Muscle layer of duodenum (tissue), 2 donors: ENCODE measurements at regions not wholly inside any gene's neighbourhood (a gene's known extent, or its start where the extent isn't known, plus 50 kb on each side); places are given as distances from the start of the nearest gene placed in this dataset.
"Not testable (repeated sequence)": the region's sequence is repeated elsewhere in the genome, so short reads cannot be mapped to it uniquely, and the experiment has no call there.

Experiments
- H3K27ac ChIP-seq: one replicate; pipeline ENCODE4 v1.7.0; 2013; ENCODE audit warnings: mild to moderate bottlenecking, low read length
- H3K27me3 ChIP-seq: one replicate; pipeline ENCODE4 v1.7.0; 2013; ENCODE audit warnings: low read depth, mild to moderate bottlenecking, control low read depth, low read length
- H3K36me3 ChIP-seq, 2 donors: one replicate each; pipeline ENCODE4 v1.7.0; 2013; ENCODE audit warnings: low read length in 2 of 2, control low read depth in 1 of 2, mild to moderate bottlenecking in 1 of 2; ENCODE audit not compliant: insufficient read depth in 2 of 2, control insufficient read depth in 1 of 2
- H3K4me1 ChIP-seq, 2 donors: one replicate each; pipeline ENCODE4 v1.7.0; 2013; ENCODE audit warnings: low read length in 2 of 2, mild to moderate bottlenecking in 2 of 2, control low read depth in 1 of 2, moderate library complexity in 1 of 2; ENCODE audit not compliant: insufficient read depth in 2 of 2, control insufficient read depth in 1 of 2
- H3K4me3 ChIP-seq, 2 donors: one replicate each; pipeline ENCODE4 v1.7.0; 2013; ENCODE audit warnings: low read length in 2 of 2, low read depth in 1 of 2, mild to moderate bottlenecking in 1 of 2
- H3K9me3 ChIP-seq, 2 donors: one replicate each; pipeline ENCODE4 v1.7.0; 2013; ENCODE audit warnings: low read length in 2 of 2, control low read depth in 1 of 2, mild to moderate bottlenecking in 1 of 2; ENCODE audit not compliant: control insufficient read depth in 1 of 2
- donor health status: healthy.

GRCh38 chr10:131579251-131580071 is 267.9 kb upstream of the TCERG1L start:
- Histone ChIP-seq H3K9me3 (no peaks in the 10 kb centered on the region), H3K4me3 (no peak overlapping the region), H3K36me3 (no peaks in the 10 kb centered on the region), H3K27me3 (no peaks in the 10 kb centered on the region), H3K27ac (no peak overlapping the region), H3K4me1 (no peaks in the 10 kb centered on the region)

GRCh38 chr10:131580076-131580652 is 268.6 kb upstream of the TCERG1L start:
- Histone ChIP-seq H3K27ac (no peak overlapping the region), H3K4me3 (no peak overlapping the region), H3K4me1 (no peaks in the 10 kb centered on the region), H3K36me3 (no peaks in the 10 kb centered on the region), H3K9me3 (no peaks in the 10 kb centered on the region), H3K27me3 (no peaks in the 10 kb centered on the region)

DNA sequence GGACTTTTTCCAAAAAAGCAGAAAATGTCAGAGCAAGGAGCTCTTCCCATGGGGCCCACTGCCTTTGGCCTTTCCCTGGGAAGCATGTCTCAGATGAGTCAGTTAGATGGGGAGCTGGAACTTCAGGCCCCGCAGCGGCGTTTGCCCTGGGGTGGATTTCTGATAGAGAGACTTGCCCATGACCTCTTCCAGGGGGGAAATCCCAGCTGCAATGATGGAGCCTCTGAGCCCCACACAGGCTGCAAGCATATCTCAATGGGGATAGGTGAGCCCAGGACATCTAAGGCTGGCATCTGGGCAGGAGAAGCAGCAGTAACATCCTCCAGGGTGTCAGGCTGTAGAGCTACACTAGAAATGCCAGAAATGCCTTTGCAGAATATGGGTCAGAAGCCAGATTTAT is 269.2 kb upstream of the TCERG1L start:
- no peaks in the 10 kb centered on the region for H3K9me3 ChIP-seq
- no peak overlapping the region for H3K27ac ChIP-seq
- no peak overlapping the region for H3K4me3 ChIP-seq
- no peaks in the 10 kb centered on the region for H3K27me3 ChIP-seq
- H3K4me1 ChIP-seq, result no peaks in the 10 kb centered on the region
- no peaks in the 10 kb centered on the region for H3K36me3 ChIP-seq

GRCh38 chr10:131581547-131581946 is 270.0 kb upstream of the TCERG1L start:
- not testable (repeated sequence) for H3K27me3 ChIP-seq, H3K9me3 ChIP-seq, H3K4me1 ChIP-seq, H3K27ac ChIP-seq, H3K4me3 ChIP-seq, H3K36me3 ChIP-seq

GRCh38 chr10:131584287-131584686 is 272.8 kb upstream of the TCERG1L start:
- no peaks in the 10 kb centered on the region for H3K36me3 ChIP-seq
- no peaks in the 10 kb centered on the region for H3K9me3 ChIP-seq
- no peaks in the 10 kb centered on the region for H3K27me3 ChIP-seq
- no peaks in the 10 kb centered on the region for H3K4me1 ChIP-seq
- H3K4me3 ChIP-seq, result no peak overlapping the region
- no peak overlapping the region for H3K27ac ChIP-seq

- Histone ChIP-seq H3K36me3 (no peaks in the 10 kb centered on the region), H3K27me3 (no peaks in the 10 kb centered on the region), H3K4me1 (no peaks in the 10 kb centered on the region), H3K4me3 (no peak overlapping the region), H3K9me3 (no peaks in the 10 kb centered on the region), H3K27ac (no peak overlapping the region)
Measured at GRCh38 chr10:131585761-131586160, 274.2 kb upstream of the TCERG1L start.

DNA sequence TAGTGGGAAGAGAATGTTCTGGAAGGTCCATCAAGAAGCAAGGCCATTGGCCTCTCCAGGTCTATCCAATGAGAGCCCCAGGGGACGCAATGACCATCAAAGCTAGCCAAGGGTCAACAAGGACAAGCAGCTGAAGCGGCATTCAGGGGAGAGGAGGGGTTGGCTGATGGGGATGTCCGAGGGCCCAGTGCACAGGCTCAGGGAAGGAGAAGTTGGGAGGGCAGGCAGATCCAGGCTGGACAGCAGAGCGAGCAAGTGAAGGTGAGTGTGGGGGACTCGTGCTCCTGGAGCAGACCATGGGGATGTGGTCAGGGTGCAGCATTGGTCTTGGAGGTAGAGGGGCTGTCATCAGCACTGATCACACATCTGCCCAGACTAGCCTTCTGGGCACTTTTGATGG is 275.4 kb upstream of the TCERG1L start:
- Histone ChIP-seq H3K9me3 (no peaks in the 10 kb centered on the region), H3K4me3 (no peak overlapping the region), H3K27me3 (no peaks in the 10 kb centered on the region), H3K4me1 (no peaks in the 10 kb centered on the region), H3K36me3 (no peaks in the 10 kb centered on the region), H3K27ac (no peak overlapping the region)

DNA sequence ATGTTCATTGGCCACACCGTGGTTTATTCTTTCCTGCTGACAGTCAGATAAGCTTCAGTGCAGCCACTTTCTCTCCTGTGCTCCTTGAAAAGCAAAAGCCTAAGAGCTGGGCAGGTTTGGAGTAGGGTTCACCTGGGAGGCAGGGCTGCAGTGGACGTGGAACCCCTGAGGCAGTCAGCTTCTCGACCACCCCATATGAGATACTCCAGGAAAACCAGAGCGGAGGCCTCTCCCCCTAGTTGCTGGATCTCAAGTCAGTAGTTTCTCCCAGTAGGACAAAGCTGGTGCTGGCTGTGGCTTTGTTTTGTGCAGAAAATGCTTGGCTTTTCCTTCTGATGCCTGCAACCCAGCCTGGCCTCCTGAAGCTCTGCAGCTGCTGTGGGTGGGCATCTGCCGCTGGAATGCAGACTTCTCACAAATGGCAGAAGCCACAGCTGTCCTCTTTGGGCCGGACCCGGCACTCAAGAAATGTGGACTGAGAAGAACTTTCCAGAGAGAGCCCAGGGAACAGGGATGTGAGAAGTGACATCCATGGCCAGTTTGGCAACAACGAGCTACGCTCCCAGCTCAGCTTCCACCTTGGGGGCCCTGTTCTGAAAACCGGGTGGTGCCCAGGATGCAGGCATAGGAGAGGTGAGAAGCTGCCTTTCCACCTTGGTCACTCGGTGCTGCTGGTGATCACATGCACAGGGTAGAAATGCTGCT is 276.6 kb upstream of the TCERG1L start:
- H3K36me3 ChIP-seq, result no peaks in the 10 kb centered on the region
- H3K27ac ChIP-seq, result no peak overlapping the region
- H3K4me1 ChIP-seq, result no peaks in the 10 kb centered on the region
- H3K4me3 ChIP-seq, result no peak overlapping the region
- H3K27me3 ChIP-seq, result no peaks in the 10 kb centered on the region
- no peaks in the 10 kb centered on the region for H3K9me3 ChIP-seq

DNA sequence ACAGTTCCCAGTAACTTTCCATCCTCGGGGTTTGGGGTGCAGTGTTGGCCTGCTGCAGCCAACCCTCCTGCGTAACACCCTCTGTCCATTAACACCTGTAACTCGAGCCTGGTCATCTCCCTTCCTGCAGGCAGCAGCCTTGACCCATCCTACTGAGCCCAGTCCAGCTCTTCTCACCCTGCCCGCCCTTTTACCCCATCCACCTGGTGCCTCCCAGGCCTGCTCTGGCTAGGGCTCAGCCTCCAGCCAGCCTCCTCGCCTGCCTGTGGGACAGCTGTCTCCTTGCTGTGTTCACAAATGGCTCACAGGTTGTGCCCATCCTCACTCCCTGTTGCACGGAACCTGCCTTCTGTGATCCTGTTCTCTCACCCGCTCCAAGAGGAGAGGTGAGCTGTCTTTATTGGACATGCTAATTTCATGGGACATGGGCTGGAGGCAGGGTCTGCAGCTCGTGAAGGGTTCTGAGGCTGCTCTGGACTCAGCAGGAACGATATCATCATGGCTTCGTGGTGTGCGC is 277.2 kb upstream of the TCERG1L start:
- H3K27me3 ChIP-seq, result no peaks in the 10 kb centered on the region
- no peaks in the 10 kb centered on the region for H3K36me3 ChIP-seq
- H3K9me3 ChIP-seq, result no peaks in the 10 kb centered on the region
- H3K4me1 ChIP-seq, result no peaks in the 10 kb centered on the region
- no peak overlapping the region for H3K4me3 ChIP-seq
- H3K27ac ChIP-seq, result no peak overlapping the region

- Histone ChIP-seq H3K27me3 (no peaks in the 10 kb centered on the region), H3K9me3 (no peaks in the 10 kb centered on the region), H3K4me1 (no peaks in the 10 kb centered on the region), H3K4me3 (no peak overlapping the region), H3K36me3 (no peaks in the 10 kb centered on the region), H3K27ac (no peak overlapping the region)
Measured at GRCh38 chr10:131590567-131590966, 279.0 kb upstream of the TCERG1L start.

DNA sequence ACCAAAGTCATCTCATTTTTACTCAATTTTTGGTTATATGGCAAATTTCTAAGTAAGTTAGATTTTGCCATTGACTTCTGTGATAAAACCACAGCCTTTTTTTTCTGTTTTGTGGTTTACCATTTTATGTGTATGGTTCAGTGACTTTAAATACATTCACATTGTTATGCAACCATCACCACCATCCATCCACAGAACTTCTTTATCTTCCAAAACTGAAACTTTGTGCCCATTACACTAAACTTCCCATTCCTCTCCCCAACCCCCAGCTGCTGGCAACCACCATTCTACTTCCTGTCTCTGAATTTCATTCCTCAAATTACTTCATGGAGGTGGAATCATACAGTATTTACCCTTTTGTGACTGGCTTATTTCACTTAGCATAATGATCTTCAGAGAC is 280.4 kb upstream of the TCERG1L start:
- no peak overlapping the region for H3K27ac ChIP-seq
- H3K9me3 ChIP-seq, result no peaks in the 10 kb centered on the region
- H3K4me1 ChIP-seq, result no peaks in the 10 kb centered on the region
- H3K27me3 ChIP-seq, result no peaks in the 10 kb centered on the region
- H3K36me3 ChIP-seq, result no peaks in the 10 kb centered on the region
- no peak overlapping the region for H3K4me3 ChIP-seq
